ENCODE measurements at regions not wholly inside any gene's neighbourhood (a gene's known extent, or its start where the extent isn't known, plus 50 kb on each side); places are given as distances from the start of the nearest gene placed in this dataset.

- peaks cover 0 to 1% of the 10 kb centered on the region in 2 donors for H3K9me3 Mint-ChIP-seq
- peaks cover 22% of the 10 kb centered on the region for H3K4me1 Mint-ChIP-seq (ENCODE audit: low read depth)
- no peaks in the 10 kb centered on the region for H3K36me3 Mint-ChIP-seq (ENCODE audit: insufficient read depth in 2 of 2)
- H3K4me3 Mint-ChIP-seq, result peak overlapping the region; percentile 40 to 68
- DNase-seq (peak; percentile 17 to 18), ATAC-seq (replicated peaks in 1 of 2) (peak; percentile 71 to 78)
- peak overlapping the region; percentile 90 for H3K27ac Mint-ChIP-seq
- peaks cover 5% of the 10 kb centered on the region for H3K27me3 Mint-ChIP-seq (ENCODE audit: low read depth)
Observed at GRCh38 chr11:122398167-122398566, 257.4 kb upstream of the UBASH3B start.

DNA sequence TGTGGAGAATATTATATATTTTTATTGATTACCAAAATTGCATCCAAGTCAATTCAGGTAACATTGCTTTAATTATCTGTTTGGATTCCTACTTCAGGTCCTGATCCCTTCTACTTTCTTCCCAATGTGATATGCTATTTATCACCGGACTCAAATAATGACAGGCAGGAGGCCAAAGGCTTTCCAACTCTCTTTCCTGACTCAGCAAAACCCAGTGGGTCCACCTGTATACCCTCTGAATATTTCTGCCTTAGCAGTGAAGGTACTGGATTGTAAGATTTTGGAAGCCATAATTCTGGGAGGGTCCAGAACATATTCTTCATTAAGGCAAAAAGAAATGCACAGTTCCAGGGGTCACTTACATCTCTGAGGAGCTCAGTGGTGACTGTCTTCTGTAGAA is 260.2 kb upstream of the UBASH3B start:
- Mint-ChIP-seq H3K9me3 (peaks cover 0 to 3% of the 10 kb centered on the region in 2 donors), H3K27ac (no peak overlapping the region), H3K27me3 (ENCODE audit: low read depth) (peaks cover 5% of the 10 kb centered on the region), H3K4me3 (no peak overlapping the region), H3K36me3 (ENCODE audit: insufficient read depth in 2 of 2) (no peaks in the 10 kb centered on the region), H3K4me1 (ENCODE audit: low read depth) (peaks cover 22% of the 10 kb centered on the region)
- no peak for DNase-seq
- no peak for ATAC-seq (replicated peaks in 1 of 2)

DNA sequence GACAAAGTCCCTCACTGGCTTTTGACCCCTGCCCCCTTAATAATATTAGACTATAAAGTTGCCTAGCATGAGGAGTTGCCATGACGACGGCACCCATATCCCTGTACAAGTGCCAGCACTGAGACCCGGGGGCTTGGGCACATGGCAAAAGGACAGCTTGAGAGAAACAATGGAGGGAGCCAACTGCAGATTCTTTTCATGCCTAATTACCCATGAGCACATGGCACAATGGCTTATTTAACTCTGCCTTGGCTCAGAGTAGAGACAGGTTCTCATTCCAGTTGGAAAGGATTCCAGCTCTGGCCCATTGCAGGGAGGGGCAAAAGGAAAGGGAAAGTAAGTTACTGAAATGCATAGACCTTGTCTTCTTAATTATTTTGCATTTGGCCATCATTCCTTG is 261.2 kb upstream of the UBASH3B start:
- ATAC-seq (replicated peaks in 1 of 2), result no peak
- Mint-ChIP-seq H3K27ac (no peak overlapping the region), H3K4me3 (no peak overlapping the region), H3K36me3 (ENCODE audit: insufficient read depth in 2 of 2) (no peaks in the 10 kb centered on the region), H3K4me1 (ENCODE audit: low read depth) (peaks cover 16% of the 10 kb centered on the region), H3K27me3 (ENCODE audit: low read depth) (peaks cover 5% of the 10 kb centered on the region), H3K9me3 (peaks cover 0 to 3% of the 10 kb centered on the region in 2 donors)
- DNase-seq, result no peak

DNA sequence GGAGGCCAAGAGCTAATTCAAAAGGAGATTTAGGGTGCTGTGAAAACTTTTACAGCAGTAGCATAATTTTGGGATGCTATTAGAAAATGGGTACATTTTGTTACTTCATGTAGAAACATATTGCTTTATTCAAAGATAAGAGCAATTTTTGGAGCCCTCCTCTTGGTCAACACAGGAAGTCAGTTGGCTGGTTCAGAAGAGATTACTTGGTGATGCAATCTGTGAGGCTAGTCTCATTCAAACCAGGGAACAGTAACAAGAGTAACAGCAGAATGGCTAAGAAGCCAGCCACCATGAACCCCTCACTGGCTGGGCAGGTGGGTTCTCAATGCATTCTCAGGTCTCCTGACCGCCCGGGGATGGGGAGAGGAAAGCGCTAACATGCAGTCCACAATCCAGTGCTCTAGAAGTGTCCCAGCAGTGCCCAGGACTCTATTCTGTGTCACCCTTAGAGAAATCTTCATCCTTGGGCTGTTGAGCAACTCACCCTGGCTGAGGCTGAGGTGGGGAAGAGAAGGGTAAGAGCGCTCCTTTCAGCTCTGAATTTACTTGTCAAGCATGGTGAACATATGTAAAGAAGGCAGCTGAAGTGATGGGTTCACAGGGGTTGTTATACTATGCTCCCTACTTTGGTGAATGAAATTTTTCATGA is 262.2 kb upstream of the UBASH3B start:
- Mint-ChIP-seq H3K27me3 (ENCODE audit: low read depth) (peaks cover 5% of the 10 kb centered on the region), H3K9me3 (peaks cover 0 to 3% of the 10 kb centered on the region in 2 donors), H3K36me3 (ENCODE audit: insufficient read depth in 2 of 2) (no peaks in the 10 kb centered on the region), H3K4me1 (ENCODE audit: low read depth) (peaks cover 6% of the 10 kb centered on the region), H3K27ac (no peak overlapping the region), H3K4me3 (no peak overlapping the region)
- ATAC-seq (replicated peaks in 1 of 2), result no peak
- DNase-seq, result no peak

GRCh38 chr11:122392508-122392907 is 263.0 kb upstream of the UBASH3B start:
- DNase-seq (no peak), ATAC-seq (replicated peaks in 1 of 2) (no peak)
- H3K4me1 Mint-ChIP-seq (ENCODE audit: low read depth), result no peaks in the 10 kb centered on the region
- H3K27me3 Mint-ChIP-seq (ENCODE audit: low read depth), result peaks cover 5% of the 10 kb centered on the region
- no peaks in the 10 kb centered on the region for H3K36me3 Mint-ChIP-seq (ENCODE audit: insufficient read depth in 2 of 2)
- H3K4me3 Mint-ChIP-seq, result no peak overlapping the region
- H3K27ac Mint-ChIP-seq, result no peak overlapping the region
- peaks cover 0 to 2% of the 10 kb centered on the region in 2 donors for H3K9me3 Mint-ChIP-seq

GRCh38 chr11:122391049-122391448 is 264.5 kb upstream of the UBASH3B start:
- ATAC-seq (replicated peaks in 1 of 2), result no peak
- H3K4me3 Mint-ChIP-seq, result no peak overlapping the region
- H3K27me3 Mint-ChIP-seq (ENCODE audit: low read depth), result no peaks in the 10 kb centered on the region
- peaks cover 0 to 2% of the 10 kb centered on the region in 2 donors for H3K9me3 Mint-ChIP-seq
- no peaks in the 10 kb centered on the region for H3K36me3 Mint-ChIP-seq (ENCODE audit: insufficient read depth in 2 of 2)
- no peak overlapping the region for H3K27ac Mint-ChIP-seq
- no peaks in the 10 kb centered on the region for H3K4me1 Mint-ChIP-seq (ENCODE audit: low read depth)
- no peak for DNase-seq

GRCh38 chr11:122383186-122383585 is 267.2 kb upstream of the BLID start:
- no peaks in the 10 kb centered on the region for H3K27me3 Mint-ChIP-seq (ENCODE audit: low read depth)
- no peak for DNase-seq
- H3K36me3 Mint-ChIP-seq (ENCODE audit: insufficient read depth in 2 of 2), result no peaks in the 10 kb centered on the region
- H3K27ac Mint-ChIP-seq, result no peak overlapping the region
- no peak overlapping the region for H3K4me3 Mint-ChIP-seq
- H3K9me3 Mint-ChIP-seq, result peaks cover 3 to 13% of the 10 kb centered on the region in 2 donors
- no peaks in the 10 kb centered on the region for H3K4me1 Mint-ChIP-seq (ENCODE audit: low read depth)
- ATAC-seq (replicated peaks in 1 of 2), result no peak

- peak; percentile 28 to 33 for DNase-seq
- peak; percentile 91 to 93 for ATAC-seq (replicated peaks in 1 of 2)
- Mint-ChIP-seq H3K27me3 (ENCODE audit: low read depth) (peaks cover 8% of the 10 kb centered on the region), H3K27ac (no peak overlapping the region), H3K9me3 (peaks cover 0 to 8% of the 10 kb centered on the region in 2 donors), H3K36me3 (ENCODE audit: insufficient read depth in 2 of 2) (peaks cover 0 to 4% of the 10 kb centered on the region in 2 donors), H3K4me3 (no peak overlapping the region), H3K4me1 (ENCODE audit: low read depth) (no peaks in the 10 kb centered on the region)
Observed at GRCh38 chr11:122375687-122376399, 259.8 kb upstream of the BLID start.

GRCh38 chr11:122368796-122369195 is 252.8 kb upstream of the BLID start:
- no peaks in the 10 kb centered on the region for H3K9me3 Mint-ChIP-seq
- H3K27ac Mint-ChIP-seq, result no peak overlapping the region
- no peaks in the 10 kb centered on the region for H3K4me1 Mint-ChIP-seq (ENCODE audit: low read depth)
- ATAC-seq (replicated peaks in 1 of 2) (no peak), DNase-seq (no peak)
- H3K27me3 Mint-ChIP-seq (ENCODE audit: low read depth), result peaks cover 1% of the 10 kb centered on the region
- no peak overlapping the region for H3K4me3 Mint-ChIP-seq
- H3K36me3 Mint-ChIP-seq (ENCODE audit: insufficient read depth in 2 of 2), result no peaks in the 10 kb centered on the region

- ATAC-seq (replicated peaks in 1 of 2) (no peak), DNase-seq (no peak)
- Mint-ChIP-seq H3K4me1 (ENCODE audit: low read depth) (no peaks in the 10 kb centered on the region), H3K4me3 (no peak overlapping the region), H3K9me3 (no peaks in the 10 kb centered on the region), H3K36me3 (ENCODE audit: insufficient read depth in 2 of 2) (no peaks in the 10 kb centered on the region), H3K27ac (no peak overlapping the region), H3K27me3 (ENCODE audit: low read depth) (no peaks in the 10 kb centered on the region)
Observed at GRCh38 chr11:122367809-122368231, 251.8 kb upstream of the BLID start.

- H3K4me3 Mint-ChIP-seq, result no peak overlapping the region
- H3K27me3 Mint-ChIP-seq (ENCODE audit: low read depth), result no peaks in the 10 kb centered on the region
- H3K4me1 Mint-ChIP-seq (ENCODE audit: low read depth), result no peaks in the 10 kb centered on the region
- ATAC-seq (replicated peaks in 1 of 2) (no peak), DNase-seq (no peak)
- no peak overlapping the region for H3K27ac Mint-ChIP-seq
- peaks cover 0 to 2% of the 10 kb centered on the region in 2 donors for H3K9me3 Mint-ChIP-seq
- H3K36me3 Mint-ChIP-seq (ENCODE audit: insufficient read depth in 2 of 2), result no peaks in the 10 kb centered on the region
Observed at GRCh38 chr11:122365610-122366360, 249.8 kb upstream of the BLID start.

- ATAC-seq (replicated peaks in 1 of 2), result no peak
- no peaks in the 10 kb centered on the region for H3K27me3 Mint-ChIP-seq (ENCODE audit: low read depth)
- H3K4me1 Mint-ChIP-seq (ENCODE audit: low read depth), result no peaks in the 10 kb centered on the region
- no peaks in the 10 kb centered on the region for H3K36me3 Mint-ChIP-seq (ENCODE audit: insufficient read depth in 2 of 2)
- peaks cover 0 to 2% of the 10 kb centered on the region in 2 donors for H3K9me3 Mint-ChIP-seq
- DNase-seq, result no peak
- H3K27ac Mint-ChIP-seq, result no peak overlapping the region
- no peak overlapping the region for H3K4me3 Mint-ChIP-seq
Observed at GRCh38 chr11:122363296-122363695, 247.3 kb upstream of the BLID start.

DNA sequence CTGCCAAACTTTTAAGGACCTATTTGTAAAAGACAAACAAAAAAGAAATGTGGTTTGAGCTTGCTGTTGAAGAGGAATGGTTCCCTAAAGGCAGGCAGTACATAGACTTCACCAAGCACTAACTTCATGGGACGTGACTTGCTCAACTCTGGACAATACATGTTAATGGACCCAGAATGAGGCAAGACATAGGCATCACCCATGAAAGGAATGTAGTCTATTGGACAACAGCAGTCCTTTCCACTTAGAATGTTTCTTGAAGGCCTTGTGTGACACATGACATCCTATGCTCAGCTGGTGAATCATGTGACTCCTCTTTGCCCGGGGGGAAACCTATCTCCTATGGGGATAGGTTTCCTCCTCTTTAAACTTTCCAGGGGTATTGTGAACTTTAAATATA is 246.4 kb upstream of the BLID start:
- H3K36me3 Mint-ChIP-seq (ENCODE audit: insufficient read depth in 2 of 2), result no peaks in the 10 kb centered on the region
- no peak for ATAC-seq (replicated peaks in 1 of 2)

More for the DNA sequence above, 246.4 kb upstream of the BLID start:
- no peak for DNase-seq
- H3K27ac Mint-ChIP-seq, result no peak overlapping the region
- H3K4me3 Mint-ChIP-seq, result no peak overlapping the region
- H3K4me1 Mint-ChIP-seq (ENCODE audit: low read depth), result no peaks in the 10 kb centered on the region
- H3K27me3 Mint-ChIP-seq (ENCODE audit: low read depth), result no peaks in the 10 kb centered on the region
- H3K9me3 Mint-ChIP-seq, result peaks cover 0 to 2% of the 10 kb centered on the region in 2 donors

Measured in activated T-cell treated with anti-CD3 and anti-CD28 coated beads, Interleukin-2, amount 50 U/mL, for 72 hours (primary cell).